Gastroesophageal sphincter (tissue), 3 donors: ENCODE measurements at regions not wholly inside any gene's neighbourhood (a gene's known extent, or its start where the extent isn't known, plus 50 kb on each side); places are given as distances from the start of the nearest gene placed in this dataset.

Source experiments
- EP300 ChIP-seq: sonication (generic); formaldehyde crosslinking; IDR thresholded peaks from one replicate; pipeline ENCODE4 v1.6.1; 2017; ENCODE audit warnings: antibody characterized with exemption, mild to moderate bottlenecking
- POLR2A ChIP-seq, 2 donors: fragments of 450-650 bp; IDR thresholded peaks; one replicate each; pipeline ENCODE4 v1.6.1; 2017; ENCODE audit warnings: antibody characterized with exemption in 2 of 2, mild to moderate bottlenecking in 2 of 2, moderate library complexity in 1 of 2
- POLR2AphosphoS5 ChIP-seq: sonication (generic); formaldehyde crosslinking; IDR thresholded peaks from one replicate; pipeline ENCODE4 v1.6.1; 2017; ENCODE audit warnings: antibody characterized with exemption
- TF ChIP-seq, protein P1 (sequence below), 4 experiments: fragments of 200-600 bp in 2 of 4; fragments of 450-650 bp in 2 of 4; sonication (generic) in 1 of 4; IDR thresholded peaks; one replicate each; pipeline ENCODE4 v1.5.1; 2017 to 2019; ENCODE audit warnings: antibody characterized with exemption in 4 of 4, mild to moderate bottlenecking in 2 of 4, moderate library complexity in 2 of 4

DNA sequence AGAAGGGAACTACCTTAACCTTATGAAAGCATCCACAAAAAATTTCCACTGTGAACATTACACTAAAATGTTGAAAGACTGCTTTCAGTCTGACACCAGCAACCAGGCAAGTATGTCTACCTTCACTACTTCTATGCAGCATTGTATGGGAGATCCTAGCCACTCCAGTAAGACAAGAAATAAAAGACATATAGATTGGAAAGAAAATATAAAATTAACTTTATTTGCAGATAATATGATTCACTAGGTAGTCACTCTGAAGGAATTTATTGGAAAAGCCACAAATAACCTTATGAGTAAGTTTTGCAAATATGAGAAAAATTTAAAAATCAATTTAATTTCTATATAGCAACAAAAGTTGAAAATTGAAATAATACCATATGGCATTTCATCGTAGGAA is 172.0 kb downstream of the RERGL start:
- TF ChIP-seq, protein P1, sequence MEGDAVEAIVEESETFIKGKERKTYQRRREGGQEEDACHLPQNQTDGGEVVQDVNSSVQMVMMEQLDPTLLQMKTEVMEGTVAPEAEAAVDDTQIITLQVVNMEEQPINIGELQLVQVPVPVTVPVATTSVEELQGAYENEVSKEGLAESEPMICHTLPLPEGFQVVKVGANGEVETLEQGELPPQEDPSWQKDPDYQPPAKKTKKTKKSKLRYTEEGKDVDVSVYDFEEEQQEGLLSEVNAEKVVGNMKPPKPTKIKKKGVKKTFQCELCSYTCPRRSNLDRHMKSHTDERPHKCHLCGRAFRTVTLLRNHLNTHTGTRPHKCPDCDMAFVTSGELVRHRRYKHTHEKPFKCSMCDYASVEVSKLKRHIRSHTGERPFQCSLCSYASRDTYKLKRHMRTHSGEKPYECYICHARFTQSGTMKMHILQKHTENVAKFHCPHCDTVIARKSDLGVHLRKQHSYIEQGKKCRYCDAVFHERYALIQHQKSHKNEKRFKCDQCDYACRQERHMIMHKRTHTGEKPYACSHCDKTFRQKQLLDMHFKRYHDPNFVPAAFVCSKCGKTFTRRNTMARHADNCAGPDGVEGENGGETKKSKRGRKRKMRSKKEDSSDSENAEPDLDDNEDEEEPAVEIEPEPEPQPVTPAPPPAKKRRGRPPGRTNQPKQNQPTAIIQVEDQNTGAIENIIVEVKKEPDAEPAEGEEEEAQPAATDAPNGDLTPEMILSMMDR (IDR thresholded peaks at IDR 0.05), result no peak
- no peak for TF ChIP-seq POLR2AphosphoS5
- TF ChIP-seq POLR2A (IDR thresholded peaks at IDR 0.05), result no peak
- no peak for TF ChIP-seq EP300
